Lower leg skin (tissue), 3 donors: ENCODE measurements at regions not wholly inside any gene's neighbourhood (a gene's known extent, or its start where the extent isn't known, plus 50 kb on each side); places are given as distances from the start of the nearest gene placed in this dataset.

Source experiments
- CTCF ChIP-seq, 3 donors: fragments of 450-650 bp; IDR thresholded peaks; one replicate each; pipeline ENCODE4 v1.5.1; 2016; ENCODE audit warnings: antibody characterized with exemption in 3 of 3, mild to moderate bottlenecking in 3 of 3, moderate library complexity in 2 of 3
- POLR2A ChIP-seq, 2 donors: fragments of 450-650 bp; IDR thresholded peaks; one replicate each; pipeline ENCODE4 v1.6.1; 2016 to 2017; ENCODE audit warnings: antibody characterized with exemption in 2 of 2, mild to moderate bottlenecking in 1 of 2, moderate library complexity in 1 of 2

GRCh38 chr16:51553910-51554309 lies 402.8 kb upstream of the SALL1 start:
- TF ChIP-seq CTCF (IDR thresholded peaks at IDR 0.05) (no peak), POLR2A (IDR thresholded peaks at IDR 0.05) (no peak)
